ENCODE measurements at regions not wholly inside any gene's neighbourhood (a gene's known extent, or its start where the extent isn't known, plus 50 kb on each side); places are given as distances from the start of the nearest gene placed in this dataset.

GRCh38 chr5:26645659-26646058, 392.7 kb downstream of the CDH9 start:
- Histone ChIP-seq H3K4me1 (ENCODE audit: insufficient read depth, low read length) (no peaks in the 10 kb centered on the region), H3K27me3 (ENCODE audit: insufficient read depth, low read length) (no peaks in the 10 kb centered on the region), H3K9me3 (ENCODE audit: low read depth, low read length) (no peaks in the 10 kb centered on the region), H3K4me3 (ENCODE audit: low read length) (no peak overlapping the region)

GRCh38 chr5:26641492-26641891, 396.9 kb downstream of the CDH9 start:
- Histone ChIP-seq H3K9me3 (ENCODE audit: low read depth, low read length) (no peaks in the 10 kb centered on the region), H3K4me1 (ENCODE audit: insufficient read depth, low read length) (no peaks in the 10 kb centered on the region)

GRCh38 chr5:26625099-26625498, 413.3 kb downstream of the CDH9 start:
- Histone ChIP-seq H3K9me3 (ENCODE audit: low read depth, low read length) (no peaks in the 10 kb centered on the region), H3K4me3 (ENCODE audit: low read length) (no peak overlapping the region), H3K4me1 (ENCODE audit: insufficient read depth, low read length) (no peaks in the 10 kb centered on the region), H3K27me3 (ENCODE audit: insufficient read depth, low read length) (no peaks in the 10 kb centered on the region)

More at GRCh38 chr5:26641492-26641891, 396.9 kb downstream of the CDH9 start:
- H3K4me3 ChIP-seq (ENCODE audit: low read length) = no peak overlapping the region
- no peaks in the 10 kb centered on the region for H3K27me3 ChIP-seq (ENCODE audit: insufficient read depth, low read length)

- H3K27me3 ChIP-seq (ENCODE audit: insufficient read depth, low read length) = no peaks in the 10 kb centered on the region
- no peaks in the 10 kb centered on the region for H3K4me1 ChIP-seq (ENCODE audit: insufficient read depth, low read length)
- no peak overlapping the region for H3K4me3 ChIP-seq (ENCODE audit: low read length)
- no peaks in the 10 kb centered on the region for H3K9me3 ChIP-seq (ENCODE audit: low read depth, low read length)
These were observed 415.4 kb downstream of the CDH9 start for GRCh38 chr5:26622947-26623346.

- Histone ChIP-seq H3K4me1 (ENCODE audit: insufficient read depth, low read length) (no peaks in the 10 kb centered on the region), H3K27me3 (ENCODE audit: insufficient read depth, low read length) (no peaks in the 10 kb centered on the region), H3K9me3 (ENCODE audit: low read depth, low read length) (peaks cover 4% of the 10 kb centered on the region), H3K4me3 (ENCODE audit: low read length) (no peak overlapping the region)
These were observed 427.8 kb downstream of the CDH9 start for GRCh38 chr5:26610577-26610976.

- no peak overlapping the region for H3K4me3 ChIP-seq (ENCODE audit: low read length)
- H3K27me3 ChIP-seq (ENCODE audit: insufficient read depth, low read length) = no peaks in the 10 kb centered on the region
- H3K4me1 ChIP-seq (ENCODE audit: insufficient read depth, low read length) = no peaks in the 10 kb centered on the region
- H3K9me3 ChIP-seq (ENCODE audit: low read depth, low read length) = no peaks in the 10 kb centered on the region
These were observed 436.8 kb downstream of the CDH9 start for GRCh38 chr5:26601563-26601962.

GRCh38 chr5:26582350-26583045, 455.9 kb downstream of the CDH9 start:
- no peak overlapping the region for H3K4me3 ChIP-seq (ENCODE audit: low read length)
- H3K27me3 ChIP-seq (ENCODE audit: insufficient read depth, low read length) = no peaks in the 10 kb centered on the region
- no peaks in the 10 kb centered on the region for H3K4me1 ChIP-seq (ENCODE audit: insufficient read depth, low read length)
- no peaks in the 10 kb centered on the region for H3K9me3 ChIP-seq (ENCODE audit: low read depth, low read length)

GRCh38 chr5:26579712-26580111, 458.7 kb downstream of the CDH9 start:
- H3K4me1 ChIP-seq (ENCODE audit: insufficient read depth, low read length) = no peaks in the 10 kb centered on the region
- no peak overlapping the region for H3K4me3 ChIP-seq (ENCODE audit: low read length)
- H3K9me3 ChIP-seq (ENCODE audit: low read depth, low read length) = no peaks in the 10 kb centered on the region
- H3K27me3 ChIP-seq (ENCODE audit: insufficient read depth, low read length) = no peaks in the 10 kb centered on the region

- Histone ChIP-seq H3K9me3 (ENCODE audit: low read depth, low read length) (no peaks in the 10 kb centered on the region), H3K4me1 (ENCODE audit: insufficient read depth, low read length) (no peaks in the 10 kb centered on the region), H3K4me3 (ENCODE audit: low read length) (no peak overlapping the region), H3K27me3 (ENCODE audit: insufficient read depth, low read length) (no peaks in the 10 kb centered on the region)
These were observed 460.4 kb downstream of the CDH9 start for GRCh38 chr5:26578002-26578401.

- no peaks in the 10 kb centered on the region for H3K9me3 ChIP-seq (ENCODE audit: low read depth, low read length)
- H3K27me3 ChIP-seq (ENCODE audit: insufficient read depth, low read length) = no peaks in the 10 kb centered on the region
- no peaks in the 10 kb centered on the region for H3K4me1 ChIP-seq (ENCODE audit: insufficient read depth, low read length)
- H3K4me3 ChIP-seq (ENCODE audit: low read length) = no peak overlapping the region
These were observed 465.9 kb downstream of the CDH9 start for GRCh38 chr5:26572480-26572879.

GRCh38 chr5:26569929-26570258, 468.5 kb downstream of the CDH9 start:
- no peak overlapping the region for H3K4me3 ChIP-seq (ENCODE audit: low read length)
- no peaks in the 10 kb centered on the region for H3K27me3 ChIP-seq (ENCODE audit: insufficient read depth, low read length)
- no peaks in the 10 kb centered on the region for H3K9me3 ChIP-seq (ENCODE audit: low read depth, low read length)
- no peaks in the 10 kb centered on the region for H3K4me1 ChIP-seq (ENCODE audit: insufficient read depth, low read length)

- no peaks in the 10 kb centered on the region for H3K4me1 ChIP-seq (ENCODE audit: insufficient read depth, low read length)
- no peaks in the 10 kb centered on the region for H3K9me3 ChIP-seq (ENCODE audit: low read depth, low read length)
- no peak overlapping the region for H3K4me3 ChIP-seq (ENCODE audit: low read length)
- no peaks in the 10 kb centered on the region for H3K27me3 ChIP-seq (ENCODE audit: insufficient read depth, low read length)
These were observed 469.0 kb downstream of the CDH9 start for GRCh38 chr5:26569241-26569928.

- H3K4me1 ChIP-seq (ENCODE audit: insufficient read depth, low read length) = no peaks in the 10 kb centered on the region
- H3K4me3 ChIP-seq (ENCODE audit: low read length) = no peak overlapping the region
- no peaks in the 10 kb centered on the region for H3K9me3 ChIP-seq (ENCODE audit: low read depth, low read length)
- no peaks in the 10 kb centered on the region for H3K27me3 ChIP-seq (ENCODE audit: insufficient read depth, low read length)
These were observed 470.1 kb downstream of the CDH9 start for GRCh38 chr5:26568316-26568715.

GRCh38 chr5:26563979-26564378, 474.4 kb downstream of the CDH9 start:
- Histone ChIP-seq H3K9me3 (ENCODE audit: low read depth, low read length) (no peaks in the 10 kb centered on the region), H3K27me3 (ENCODE audit: insufficient read depth, low read length) (no peaks in the 10 kb centered on the region), H3K4me3 (ENCODE audit: low read length) (no peak overlapping the region), H3K4me1 (ENCODE audit: insufficient read depth, low read length) (no peaks in the 10 kb centered on the region)

GRCh38 chr5:26553079-26553478, 485.3 kb downstream of the CDH9 start:
- no peaks in the 10 kb centered on the region for H3K27me3 ChIP-seq (ENCODE audit: insufficient read depth, low read length)
- no peak overlapping the region for H3K4me3 ChIP-seq (ENCODE audit: low read length)
- H3K4me1 ChIP-seq (ENCODE audit: insufficient read depth, low read length) = no peaks in the 10 kb centered on the region
- peaks cover 7% of the 10 kb centered on the region for H3K9me3 ChIP-seq (ENCODE audit: low read depth, low read length)

- H3K27me3 ChIP-seq (ENCODE audit: insufficient read depth, low read length) = no peaks in the 10 kb centered on the region
- H3K9me3 ChIP-seq (ENCODE audit: low read depth, low read length) = no peaks in the 10 kb centered on the region
- no peak overlapping the region for H3K4me3 ChIP-seq (ENCODE audit: low read length)
- no peaks in the 10 kb centered on the region for H3K4me1 ChIP-seq (ENCODE audit: insufficient read depth, low read length)
These were observed 494.4 kb downstream of the CDH9 start for GRCh38 chr5:26543987-26544386.

Measured in mononuclear cell (primary cell).